HG03025 (cell line): ENCODE measurements at regions not wholly inside any gene's neighbourhood (a gene's known extent, or its start where the extent isn't known, plus 50 kb on each side); places are given as distances from the start of the nearest gene placed in this dataset.

Experiments
- ATAC-seq: cut with Tn5 transposase; IDR thresholded peaks from one replicate; pipeline ENCODE4 v1.9.1; 2021; ENCODE audit warnings: mild to moderate bottlenecking, moderate library complexity; ENCODE audit not compliant: unreplicated experiment, low FRiP score

DNA sequence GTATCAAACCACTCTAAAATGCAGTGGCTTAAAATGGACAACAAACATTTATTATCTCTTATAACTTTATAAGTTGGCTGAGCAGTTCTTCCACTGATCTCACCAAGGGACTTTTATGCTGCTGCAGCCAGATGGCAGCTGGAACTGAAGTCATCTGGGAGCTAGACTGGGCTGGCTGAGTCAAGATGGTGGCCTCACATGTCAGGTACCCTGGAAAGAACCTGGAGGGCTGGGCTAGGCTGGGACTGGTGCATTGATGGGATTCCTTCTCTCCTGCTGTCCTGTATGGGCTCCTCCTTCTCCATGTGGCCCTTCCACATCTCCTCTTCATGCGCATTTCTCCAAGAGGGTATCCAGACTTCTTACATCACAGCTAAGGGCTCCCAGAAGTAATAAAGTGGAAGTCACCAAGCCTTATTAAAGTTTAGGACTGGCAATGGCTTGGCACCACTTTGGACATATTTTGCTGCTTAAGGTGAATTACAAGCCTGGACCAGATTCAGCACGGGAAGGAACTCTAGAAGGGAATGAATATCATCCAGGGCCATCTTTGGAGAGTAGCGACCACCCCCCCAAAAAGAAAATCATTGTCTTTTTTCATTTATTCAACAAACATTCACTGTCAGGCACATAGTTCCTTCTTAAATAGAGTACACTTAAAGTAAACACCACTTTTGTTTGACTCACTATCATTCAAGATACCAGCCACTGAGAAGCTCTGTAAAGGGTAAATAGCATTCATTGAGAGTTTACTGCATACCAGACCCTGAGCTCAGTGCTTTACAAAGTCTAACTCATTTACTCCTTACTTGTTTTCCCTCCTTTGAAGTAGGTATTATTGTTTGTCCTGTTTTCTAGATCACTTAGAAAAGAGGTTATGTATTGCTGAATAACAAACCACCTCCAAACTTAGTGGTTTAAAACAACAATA, 138.0 kb downstream of the ZFP36L2 start:
- no peak for ATAC-seq

DNA sequence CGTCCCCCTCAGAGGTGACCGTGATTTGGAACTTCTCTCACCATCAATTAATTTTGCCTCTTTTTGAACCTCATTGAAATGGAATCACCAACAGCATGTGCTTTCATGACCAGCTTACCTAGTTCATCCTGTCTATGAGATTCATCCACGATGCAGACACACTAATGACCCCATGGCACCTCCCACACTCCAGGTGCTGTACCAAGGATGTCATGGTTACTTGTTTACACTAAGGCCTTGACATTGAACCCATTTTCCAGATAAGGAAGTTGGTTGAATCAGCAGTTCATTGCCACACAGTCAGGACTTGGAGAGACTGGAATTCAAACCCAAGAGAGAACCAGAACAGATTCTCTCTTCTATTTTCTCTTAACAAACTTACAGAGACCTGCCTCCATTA, 139.0 kb downstream of the ZFP36L2 start:
- ATAC-seq = no peak

DNA sequence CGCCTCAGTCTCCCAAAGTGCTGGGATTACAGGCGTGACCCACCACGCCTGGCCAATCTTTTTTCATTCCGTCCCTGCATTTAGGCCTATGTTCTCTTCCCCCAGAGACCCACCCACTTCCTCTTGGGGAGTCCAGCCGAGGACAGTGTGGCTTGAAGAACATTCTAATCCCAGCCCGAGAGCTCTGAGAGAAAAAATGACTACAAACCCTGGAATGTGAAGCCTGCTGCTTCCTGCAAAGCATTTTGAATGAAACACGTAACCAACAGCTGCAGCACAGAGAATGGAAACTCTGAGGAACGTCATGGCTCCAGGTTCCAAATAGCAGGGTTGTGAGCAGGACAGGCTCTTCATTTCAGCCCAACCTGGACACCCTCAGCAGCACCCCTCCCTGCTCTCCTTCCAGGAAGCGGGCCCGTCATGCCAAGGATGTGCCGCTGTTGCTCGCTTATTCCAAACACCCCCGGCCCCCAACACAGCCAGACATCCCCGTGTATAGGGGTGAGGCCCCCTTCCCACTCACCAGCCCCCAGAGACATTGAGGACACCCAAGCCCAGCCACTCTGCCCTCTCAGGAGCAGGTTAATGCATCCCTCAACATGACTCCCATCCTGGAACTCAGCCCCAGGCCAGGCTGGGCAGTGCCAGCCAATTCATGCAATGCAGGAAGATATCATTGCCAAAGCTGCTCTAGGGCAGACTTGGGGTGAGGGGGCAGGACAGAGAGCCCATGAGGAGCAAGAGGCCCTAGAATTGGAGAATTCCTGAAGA, 139.8 kb downstream of the ZFP36L2 start:
- ATAC-seq = no peak

DNA sequence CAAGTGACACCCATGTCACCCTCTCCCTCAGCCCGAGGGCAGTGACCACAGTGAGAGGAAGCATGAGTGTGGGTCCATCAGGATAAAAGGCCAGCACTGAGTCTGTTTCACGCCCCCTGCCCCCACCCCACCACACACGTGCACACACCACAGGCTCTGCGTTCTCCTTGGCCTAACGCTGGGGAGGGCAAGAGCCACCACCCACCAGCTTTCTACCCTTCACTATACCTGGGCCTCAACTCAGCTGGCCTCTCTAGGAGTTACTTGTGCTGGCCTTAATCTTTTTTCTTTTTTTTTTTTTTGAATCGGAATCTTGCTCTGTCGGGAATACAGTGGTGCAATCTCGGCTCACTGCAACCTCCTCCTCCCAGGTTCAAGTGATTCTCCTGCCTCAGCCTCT, 140.5 kb downstream of the ZFP36L2 start:
- no peak for ATAC-seq

DNA sequence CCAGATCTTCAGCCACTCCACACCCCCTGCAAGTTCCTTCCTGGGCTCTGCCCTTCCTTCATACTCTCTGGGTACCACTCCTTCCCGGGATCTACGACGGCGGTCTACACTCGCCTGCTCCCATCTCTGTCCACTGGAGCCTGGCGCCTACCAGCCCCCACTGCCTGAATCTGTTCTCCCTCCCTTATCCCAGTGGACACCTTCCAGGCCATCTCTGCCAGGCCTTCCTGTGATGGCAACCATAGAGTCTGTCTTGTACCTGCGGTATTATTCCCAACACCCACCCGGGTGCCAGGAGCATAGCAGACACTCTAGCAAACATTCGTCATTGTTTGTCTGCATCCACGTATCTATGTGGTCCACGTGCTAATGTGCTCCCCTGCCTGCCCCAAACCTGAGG, 140.9 kb downstream of the ZFP36L2 start:
- no peak for ATAC-seq

DNA sequence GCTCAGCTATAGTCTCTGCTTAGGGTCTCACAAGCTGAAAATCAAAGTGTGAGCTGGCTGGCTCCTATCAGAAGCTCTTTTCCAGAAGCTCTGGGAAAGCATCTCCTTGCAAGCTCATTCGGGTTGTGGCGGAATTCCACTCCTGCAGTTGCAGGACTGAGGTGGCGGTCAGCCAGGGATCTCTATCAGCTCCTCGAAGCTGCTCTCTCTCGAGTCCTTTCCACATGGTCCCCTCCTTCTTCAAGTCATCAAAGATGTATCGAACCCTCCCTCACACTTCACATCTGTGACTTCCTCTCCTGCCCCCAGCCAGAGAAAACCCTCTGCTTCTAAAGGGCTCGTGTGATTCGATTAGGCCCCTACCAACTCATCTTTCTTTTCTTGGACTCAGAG, 141.7 kb downstream of the ZFP36L2 start:
- ATAC-seq = no peak

DNA sequence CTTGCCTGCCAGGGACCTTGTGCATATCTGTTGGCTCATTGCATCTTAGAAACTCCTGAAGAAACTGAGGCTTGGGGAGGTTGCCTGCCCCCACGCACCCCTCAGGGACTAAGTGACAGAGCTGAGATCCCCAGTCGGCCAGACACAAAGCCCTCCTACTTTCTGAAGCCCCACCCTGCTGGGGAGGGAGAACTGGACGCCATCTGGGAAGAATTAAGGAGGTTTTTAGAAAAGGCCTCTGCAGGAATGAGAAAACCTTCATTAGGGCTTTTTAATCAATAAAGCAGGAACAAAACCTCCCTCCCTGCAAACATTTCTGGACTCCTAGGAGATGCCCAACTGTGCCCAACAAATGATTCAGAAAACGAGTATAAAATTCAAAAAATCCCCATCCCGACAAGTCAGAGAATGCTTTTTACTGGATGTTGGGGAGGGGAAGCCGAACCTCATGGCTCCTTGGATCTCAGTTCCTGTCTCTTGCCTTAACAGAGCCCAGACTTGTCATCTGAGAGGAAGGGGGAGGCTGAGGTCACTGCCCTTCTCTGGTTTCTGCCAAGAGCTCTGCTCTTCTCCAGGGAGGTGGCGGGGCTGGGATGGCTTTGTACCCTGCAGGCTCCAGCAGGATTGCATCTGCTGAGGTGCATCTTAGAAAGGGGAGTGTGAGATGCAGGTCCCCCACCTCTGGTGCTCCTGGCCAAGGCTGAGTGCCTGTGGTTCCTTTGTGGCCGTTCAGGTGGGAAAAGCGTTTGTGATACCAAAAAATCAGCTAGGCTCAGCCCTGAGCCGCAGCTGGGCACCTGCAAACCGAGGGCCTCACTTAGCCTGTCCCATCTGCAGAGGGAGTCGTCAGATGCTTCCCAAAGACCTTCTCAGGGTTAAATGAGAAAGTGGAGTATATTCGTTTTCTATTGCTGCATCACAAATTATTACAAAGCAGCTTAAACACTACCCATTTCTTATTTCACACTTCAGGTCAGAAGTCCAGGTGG, 142.4 kb downstream of the ZFP36L2 start:
- ATAC-seq = no peak

DNA sequence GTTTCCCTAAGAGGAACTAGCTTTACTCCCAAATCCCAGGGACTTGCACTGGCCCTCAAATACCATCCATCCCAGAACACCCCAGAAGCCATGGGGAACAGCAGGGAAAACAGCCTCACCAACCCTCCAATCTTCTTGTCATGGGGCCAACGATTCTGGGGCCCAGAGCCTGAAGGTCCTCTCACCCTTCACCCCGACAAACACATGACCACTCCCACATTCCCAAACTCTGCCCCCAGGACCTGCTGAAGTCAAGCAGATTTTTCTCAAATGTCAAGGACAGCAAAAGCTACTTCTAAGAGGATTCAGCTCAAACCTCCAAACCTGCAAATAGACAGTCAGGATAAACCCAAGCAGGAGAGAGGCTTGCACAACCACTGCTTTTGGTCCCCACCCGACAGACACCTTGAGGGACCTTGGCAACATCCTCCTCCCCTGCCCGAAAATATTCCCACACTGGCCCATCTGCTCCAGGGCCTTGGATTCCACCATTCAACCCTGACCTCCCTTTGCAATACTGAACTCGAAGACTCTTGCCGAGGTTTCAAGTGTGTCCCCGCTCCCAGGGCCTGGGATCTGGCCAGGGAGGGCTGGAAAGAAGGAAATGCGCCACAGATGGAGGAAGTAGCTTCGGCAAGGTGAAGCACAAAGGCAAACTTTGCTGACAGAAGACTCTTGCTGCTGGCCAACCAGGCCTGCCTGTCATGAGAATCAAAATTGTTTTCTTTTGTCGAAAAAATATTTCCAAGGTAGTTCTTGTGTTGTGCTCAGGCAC, 143.3 kb downstream of the ZFP36L2 start:
- ATAC-seq = no peak

DNA sequence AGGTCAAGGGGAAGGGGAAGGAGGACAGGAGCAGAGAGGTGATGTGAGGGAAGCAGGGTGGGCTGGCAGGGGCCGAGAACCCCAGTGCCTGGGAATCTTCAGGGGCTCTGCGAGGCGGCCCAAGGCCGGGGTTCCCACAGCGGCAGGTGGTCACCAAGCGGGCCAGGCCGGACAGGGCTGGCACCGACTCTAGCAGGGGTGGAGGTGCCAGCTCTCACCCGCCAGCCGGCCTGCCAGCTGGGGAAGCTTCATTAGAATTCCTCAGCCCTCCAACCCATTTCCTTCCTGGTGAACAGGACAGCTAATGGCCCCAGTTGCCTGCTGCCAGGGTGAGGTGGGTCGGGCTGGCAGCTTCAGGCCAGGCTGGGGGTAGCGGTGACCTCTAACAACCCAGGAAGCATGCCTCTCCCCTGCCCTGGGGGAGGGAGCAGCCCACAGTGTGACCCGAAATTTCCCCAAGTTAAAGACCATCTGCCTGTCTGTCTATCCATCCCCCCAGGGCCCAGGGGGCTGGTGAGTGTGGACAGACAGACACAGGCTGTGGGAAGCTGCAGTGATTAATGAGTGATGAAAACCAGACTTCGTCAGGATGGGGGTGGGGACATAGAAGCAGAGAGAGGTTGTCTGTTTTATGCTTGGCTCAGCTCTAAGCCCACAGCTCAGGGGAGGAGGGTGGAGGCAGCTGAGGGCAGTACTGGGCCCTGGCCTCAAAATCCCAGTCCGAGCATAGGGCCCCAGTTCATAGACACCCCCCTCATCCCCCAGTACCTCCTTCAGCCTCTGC, 144.1 kb downstream of the ZFP36L2 start:
- ATAC-seq = no peak

DNA sequence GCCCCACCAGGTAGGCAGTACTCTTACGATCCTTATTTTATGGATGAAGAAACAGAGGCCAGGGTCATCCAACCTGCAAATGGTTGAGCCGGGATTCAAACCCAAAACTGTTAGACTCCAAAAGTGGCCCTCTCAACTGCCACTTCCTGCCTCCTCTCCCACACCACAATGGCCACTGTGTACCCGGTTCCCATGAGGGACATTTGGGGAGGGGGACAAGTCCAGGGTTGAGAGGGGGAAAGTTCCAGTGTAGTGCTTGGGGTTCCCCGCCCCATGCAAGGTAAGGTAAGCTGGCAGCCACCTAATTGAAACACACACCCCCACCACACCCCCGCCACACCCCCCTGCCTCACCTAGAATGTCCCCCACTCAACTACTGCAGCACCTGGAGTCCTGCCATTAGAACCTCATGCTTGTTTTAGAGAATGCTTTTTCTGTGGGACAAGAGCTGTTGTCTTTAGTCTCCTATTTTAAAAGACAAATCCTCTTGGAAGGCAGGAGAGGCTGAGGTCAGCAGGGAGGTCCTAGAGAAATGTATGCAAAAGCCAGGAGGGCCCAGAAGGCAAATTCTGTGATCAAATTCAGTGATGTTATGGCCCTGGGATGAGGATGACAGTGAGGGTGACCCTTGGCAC, 145.2 kb downstream of the ZFP36L2 start:
- ATAC-seq = no peak

DNA sequence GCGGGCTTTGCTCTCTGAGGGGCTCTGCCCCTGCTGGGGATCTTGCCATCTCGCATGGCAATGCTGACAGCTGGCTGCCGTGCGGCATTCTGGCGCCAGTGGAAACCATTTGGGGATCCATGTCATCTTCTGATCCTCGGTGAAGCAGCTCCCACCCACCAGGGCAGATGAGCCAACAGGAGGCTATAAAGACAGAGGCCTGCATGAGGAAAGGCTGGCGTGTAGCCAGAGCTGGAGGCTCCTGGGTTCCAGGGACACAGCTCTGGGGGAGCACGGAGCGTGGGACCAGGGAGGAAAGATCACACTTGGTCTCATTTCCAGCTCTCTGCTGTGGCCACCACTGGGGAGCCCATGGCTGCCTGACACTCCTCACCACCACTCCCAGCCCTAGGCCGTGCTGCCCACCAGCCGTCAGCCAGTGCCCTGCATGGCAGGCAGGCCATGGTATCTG, 145.8 kb downstream of the ZFP36L2 start:
- no peak for ATAC-seq

DNA sequence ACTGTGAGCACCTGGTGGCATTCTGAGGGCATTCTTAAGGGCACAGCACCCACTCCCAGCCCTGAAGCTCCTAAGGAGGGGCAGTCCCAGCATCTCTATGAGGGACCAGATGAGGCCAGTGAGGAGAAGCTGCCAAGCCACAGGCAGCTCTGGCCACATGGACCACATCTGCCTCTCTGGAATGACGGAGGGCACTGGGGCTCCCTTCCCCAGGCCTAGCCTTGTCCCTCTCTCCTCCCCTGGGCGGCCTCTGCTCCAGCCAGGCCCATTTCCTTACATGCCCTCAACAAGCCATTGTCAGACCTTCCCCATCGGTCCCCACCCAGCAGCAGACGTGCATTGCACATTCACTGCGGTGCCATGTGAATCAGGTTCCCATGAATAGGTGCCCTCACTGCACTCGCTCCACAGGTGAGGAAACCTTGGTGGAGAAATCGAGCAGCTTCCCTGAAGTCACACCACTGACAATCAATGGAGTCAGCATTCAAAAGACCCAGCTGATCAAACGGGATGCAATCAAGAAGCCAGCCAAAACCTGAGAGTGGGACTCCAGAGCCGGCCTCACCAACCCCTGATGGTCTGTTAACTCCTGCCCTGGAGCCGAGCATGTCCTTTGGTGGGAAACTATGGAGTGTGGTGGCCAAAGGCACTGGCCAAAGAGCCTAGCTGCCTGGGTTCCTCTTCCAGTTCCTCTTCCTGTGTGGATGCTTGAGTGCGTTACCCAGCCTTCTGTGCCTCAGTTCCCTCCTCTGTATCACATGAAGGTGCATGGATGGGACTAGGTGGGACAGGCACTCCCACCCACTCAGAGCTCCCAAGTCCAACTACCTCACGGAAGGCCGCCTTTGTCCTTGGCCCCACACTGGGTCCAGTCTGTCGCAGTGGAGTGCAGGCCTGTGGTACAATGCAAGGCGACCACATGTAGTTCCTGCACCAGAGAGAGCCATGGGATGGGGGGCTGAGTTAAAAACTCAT, 147.3 kb downstream of the ZFP36L2 start:
- no peak for ATAC-seq

DNA sequence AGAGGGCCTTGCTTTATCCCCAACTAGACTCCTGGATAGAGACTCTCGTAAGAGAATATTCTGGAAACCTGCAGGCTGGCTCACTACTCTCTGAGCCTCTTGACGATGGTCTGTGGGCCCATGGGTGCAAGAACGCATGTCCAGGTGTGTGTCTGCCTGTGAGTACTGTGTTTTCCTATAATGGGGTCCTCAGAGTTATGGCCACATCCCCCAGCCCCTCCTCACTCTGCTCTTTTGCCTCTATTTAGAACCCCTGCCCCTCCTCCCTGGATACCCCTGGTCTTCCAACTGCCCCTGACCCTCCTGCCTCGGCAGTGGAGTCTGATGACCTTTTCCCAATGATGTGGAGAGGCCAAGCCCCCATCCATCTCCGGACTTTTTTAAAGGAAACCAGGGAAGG, 148.1 kb downstream of the ZFP36L2 start:
- ATAC-seq = no peak

DNA sequence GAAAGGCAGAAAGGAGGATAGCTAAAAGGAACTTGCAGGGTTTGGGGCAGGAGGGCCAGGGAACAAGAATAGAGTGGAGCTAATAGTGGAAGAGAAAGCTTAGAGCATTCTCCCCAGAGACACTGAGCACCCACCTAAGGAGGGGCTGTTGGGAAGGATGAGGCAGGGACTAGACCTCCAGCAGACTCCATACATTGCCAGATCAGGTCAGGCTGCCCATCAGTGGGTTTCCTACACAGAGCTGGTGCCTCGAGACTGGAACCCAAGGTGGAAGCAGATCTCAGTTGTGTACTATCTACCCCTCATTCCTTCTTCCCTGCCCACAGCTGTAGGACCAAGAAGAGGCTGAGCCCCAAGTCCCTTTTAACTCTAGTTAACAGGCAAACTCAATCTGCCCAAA, 148.5 kb downstream of the ZFP36L2 start:
- no peak for ATAC-seq

DNA sequence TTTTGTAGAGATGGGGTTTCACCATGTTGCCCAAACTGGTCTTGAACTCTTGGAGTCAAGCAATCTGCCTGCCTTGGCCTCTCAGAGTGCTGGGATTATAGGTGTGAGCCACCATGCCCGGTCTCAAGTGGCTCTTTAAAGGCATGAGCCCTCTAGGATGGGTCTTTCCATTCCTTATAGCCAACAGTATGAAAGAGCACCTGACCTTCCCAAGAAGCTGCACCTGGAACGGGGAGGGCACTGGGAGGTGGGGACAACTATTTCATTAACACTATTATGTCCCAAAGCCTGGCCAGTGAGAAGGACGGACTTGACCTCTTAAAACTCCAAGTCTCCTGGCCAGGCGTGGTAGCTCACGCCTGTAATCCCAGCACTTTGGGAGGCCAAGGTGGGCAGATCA, 149.7 kb downstream of the ZFP36L2 start:
- ATAC-seq = no peak

DNA sequence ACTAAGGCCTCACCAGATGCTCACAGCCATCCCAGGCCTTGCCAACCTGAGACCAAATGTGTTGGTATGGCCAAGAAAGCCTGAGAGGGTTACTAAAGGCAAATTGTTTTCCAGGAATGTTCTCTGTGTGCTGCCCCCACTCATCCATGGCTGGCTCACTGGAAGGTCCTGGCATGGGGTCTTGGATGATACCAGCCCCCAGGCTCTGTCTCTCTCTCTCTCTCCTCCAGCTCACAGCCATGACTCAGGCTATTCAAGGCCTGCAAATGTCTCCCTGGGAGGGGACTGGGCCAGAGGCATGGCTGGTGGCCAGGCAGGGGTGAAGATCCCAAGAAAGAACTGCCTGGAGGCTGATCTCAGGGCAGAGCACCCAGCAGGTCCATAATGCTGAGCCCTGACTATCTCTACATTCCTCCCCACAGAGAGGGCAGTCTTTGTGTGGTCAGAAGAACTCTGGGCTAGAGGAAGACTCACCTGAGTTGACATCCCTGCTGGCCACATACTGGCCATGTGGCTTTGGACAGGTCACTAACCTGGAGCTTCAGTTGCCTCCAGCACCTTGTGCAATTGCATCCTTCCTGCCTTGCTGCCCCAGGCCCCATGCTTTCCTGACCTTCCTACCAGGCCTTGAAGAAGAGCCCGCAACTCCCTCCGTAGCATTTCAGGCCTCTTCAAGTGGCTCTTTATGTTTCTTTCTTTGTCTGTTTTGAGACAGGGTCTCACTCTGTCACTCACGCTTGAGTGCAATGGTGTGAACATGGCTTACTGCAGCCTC, 150.4 kb downstream of the ZFP36L2 start:
- ATAC-seq = no peak
